Tibial artery (tissue), 4 donors: ENCODE measurements at regions not wholly inside any gene's neighbourhood (a gene's known extent, or its start where the extent isn't known, plus 50 kb on each side); places are given as distances from the start of the nearest gene placed in this dataset.

ENCODE experiments used
- DNase-seq, 2 donors: peaks; one replicate each; pipeline ENCODE4 v3.0.0-alpha.2; 2019
- H3K27ac ChIP-seq, 2 donors: fragments of 200-600 bp; sonication (generic) in 1 of 2; 1 replicate in 1 of 2; 2 replicates in 1 of 2; pipeline ENCODE4 v1.5.1; 2018 to 2019; ENCODE audit warnings: mild to moderate bottlenecking in 1 of 2
- H3K27me3 ChIP-seq, 2 donors: fragments of 200-600 bp; sonication (generic) in 1 of 2; one replicate each; pipeline versions ENCODE4 v1.5.1 to v1.6.0; 2016 to 2019
- H3K36me3 ChIP-seq, 3 donors: fragments of 200-600 bp; sonication (generic) in 2 of 3; one replicate each; pipeline ENCODE4 v1.5.1; 2016 to 2019; ENCODE audit warnings: mild to moderate bottlenecking in 2 of 3
- H3K4me1 ChIP-seq, 4 donors: fragments of 200-600 bp; sonication (generic) in 2 of 4; 1 replicate in 3 of 4; 2 replicates in 1 of 4; pipeline ENCODE4 v1.5.1; 2016 to 2019
- H3K4me3 ChIP-seq, 2 donors: fragments of 200-600 bp; sonication (generic) in 1 of 2; 1 replicate in 1 of 2; 2 replicates in 1 of 2; pipeline ENCODE4 v1.5.1; 2018 to 2019; ENCODE audit warnings: mild to moderate bottlenecking in 2 of 2
- H3K9me3 ChIP-seq, 3 donors: fragments of 200-600 bp; sonication (generic) in 1 of 3; one replicate each; pipeline ENCODE4 v1.5.1; 2016 to 2019
- CTCF ChIP-seq, 2 experiments: fragments of 200-600 bp in 1 of 2; fragments of 450-650 bp in 1 of 2; IDR thresholded peaks; one replicate each; pipeline ENCODE4 v1.5.1; 2017 to 2019; ENCODE audit warnings: antibody characterized with exemption in 2 of 2, mild to moderate bottlenecking in 1 of 2, moderate library complexity in 1 of 2
- intact Hi-C: fragments of 100-400 bp; cut with DNase I; formaldehyde crosslinking; loops from one replicate; pipeline ENCODE4 v1.15.0; 2023; ENCODE audit warnings: low total_unique reads

GRCh38 chr13:91162180-91162579 lies 185.3 kb upstream of the MIR17HG start:
- Histone ChIP-seq H3K27ac (no peak overlapping the region), H3K27me3 (peaks cover 0 to 7% of the 10 kb centered on the region in 2 donors), H3K36me3 (no peaks in the 10 kb centered on the region), H3K4me3 (no peak overlapping the region), H3K4me1 (no peaks in the 10 kb centered on the region), H3K9me3 (no peaks in the 10 kb centered on the region)
- TF ChIP-seq CTCF (IDR thresholded peaks at IDR 0.05), result no peak
- intact Hi-C loops, result no loop called here
- DNase-seq, result no peak

GRCh38 chr13:91162589-91162988 lies 184.9 kb upstream of the MIR17HG start:
- H3K27ac ChIP-seq, result no peak overlapping the region
- no peak overlapping the region for H3K4me3 ChIP-seq
- no peaks in the 10 kb centered on the region for H3K4me1 ChIP-seq
- no peak for DNase-seq
- intact Hi-C loops, result no loop called here
- TF ChIP-seq CTCF (IDR thresholded peaks at IDR 0.05), result no peak
- H3K36me3 ChIP-seq, result no peaks in the 10 kb centered on the region
- no peaks in the 10 kb centered on the region for H3K9me3 ChIP-seq
- peaks cover 0 to 7% of the 10 kb centered on the region in 2 donors for H3K27me3 ChIP-seq

GRCh38 chr13:91165758-91166157 lies 181.7 kb upstream of the MIR17HG start:
- no peak for TF ChIP-seq CTCF (IDR thresholded peaks at IDR 0.05)
- no peak for DNase-seq
- H3K4me1 ChIP-seq, result no peaks in the 10 kb centered on the region
- H3K27ac ChIP-seq, result no peak overlapping the region
- H3K36me3 ChIP-seq, result no peaks in the 10 kb centered on the region
- intact Hi-C loops, result no loop called here
- H3K27me3 ChIP-seq, result peaks cover 0 to 3% of the 10 kb centered on the region in 2 donors
- no peak overlapping the region for H3K4me3 ChIP-seq
- H3K9me3 ChIP-seq, result no peaks in the 10 kb centered on the region

- Histone ChIP-seq H3K9me3 (no peaks in the 10 kb centered on the region), H3K27me3 (peaks cover 0 to 3% of the 10 kb centered on the region in 2 donors), H3K36me3 (no peaks in the 10 kb centered on the region), H3K27ac (no peak overlapping the region), H3K4me1 (no peaks in the 10 kb centered on the region), H3K4me3 (no peak overlapping the region)
- intact Hi-C loops, result no loop called here
- no peak for DNase-seq
- TF ChIP-seq CTCF (IDR thresholded peaks at IDR 0.05), result no peak
Observed at GRCh38 chr13:91166714-91167511, 180.6 kb upstream of the MIR17HG start.

GRCh38 chr13:91167706-91168385 lies 179.6 kb upstream of the MIR17HG start:
- H3K27ac ChIP-seq, result no peak overlapping the region
- H3K4me3 ChIP-seq, result no peak overlapping the region
- H3K4me1 ChIP-seq, result no peaks in the 10 kb centered on the region
- no peak for DNase-seq
- peaks cover 0 to 3% of the 10 kb centered on the region in 2 donors for H3K27me3 ChIP-seq
- intact Hi-C loops, result no loop called here
- H3K36me3 ChIP-seq, result no peaks in the 10 kb centered on the region
- H3K9me3 ChIP-seq, result no peaks in the 10 kb centered on the region
- TF ChIP-seq CTCF (IDR thresholded peaks at IDR 0.05), result no peak
